ENCODE measurements at regions not wholly inside any gene's neighbourhood (a gene's known extent, or its start where the extent isn't known, plus 50 kb on each side); places are given as distances from the start of the nearest gene placed in this dataset.

DNA sequence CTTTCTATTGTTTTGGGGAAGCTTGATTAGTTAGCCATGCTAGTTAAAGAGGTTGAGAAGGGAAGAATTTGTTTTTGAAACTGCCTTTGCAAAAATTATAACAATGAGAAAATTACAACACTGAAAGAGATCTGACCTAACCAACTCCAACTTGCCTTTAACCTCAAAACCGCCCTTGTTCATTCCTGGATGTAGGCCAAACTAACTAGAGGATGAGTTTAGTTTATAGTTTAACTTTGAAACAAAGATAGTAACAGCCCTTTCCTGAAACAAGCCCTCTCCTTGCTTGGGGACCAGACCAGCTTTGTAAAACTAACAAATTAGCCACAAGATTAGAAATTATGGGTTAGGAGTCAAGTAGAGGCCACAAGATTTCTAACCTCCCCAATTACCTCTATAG lies 713.9 kb downstream of the CPS1 start:
- H3K27ac Mint-ChIP-seq, result no peak overlapping the region
- no peak overlapping the region for H3K4me2 ChIP-seq
- H3K9me3 Mint-ChIP-seq, result peaks cover 2% of the 10 kb centered on the region; the same call in 1 of the 3 replicates
- no peak overlapping the region for H3K27ac ChIP-seq (ENCODE audit: low read depth)
- H2AFZ ChIP-seq, result no peak overlapping the region
- H3K27me3 ChIP-seq (ENCODE audit: insufficient read depth), result no peaks in the 10 kb centered on the region
- no peaks in the 10 kb centered on the region for H3K79me2 ChIP-seq (replicated peaks; ENCODE audit: insufficient read depth)
- no peak overlapping the region for H3K4me3 Mint-ChIP-seq
- no peaks in the 10 kb centered on the region for H4K20me1 ChIP-seq (replicated peaks; ENCODE audit: insufficient read depth)
- peaks cover 2% of the 10 kb centered on the region for H3K27me3 Mint-ChIP-seq (ENCODE audit: insufficient read depth, low read depth, poor library complexity)
- no peak overlapping the region for H3K4me3 ChIP-seq
- peaks cover 9% of the 10 kb centered on the region for H3K4me1 Mint-ChIP-seq
- ATAC-seq, result no peak
- H3K9me2 ChIP-seq (ENCODE audit: insufficient read depth), result 0 out of 2 replicates have a peak, but pooled peaks cover 11% of the 10 kb centered on the region
- H3K36me3 Mint-ChIP-seq (ENCODE audit: low read depth), result no peaks in the 10 kb centered on the region
- H3K36me3 ChIP-seq (ENCODE audit: insufficient read depth), result no peaks in the 10 kb centered on the region; the same call in 1 of the 2 replicates
- H3F3A ChIP-seq (replicated peaks; ENCODE audit: low read depth), result no peaks in the 10 kb centered on the region
- no peak for TF ChIP-seq NANOG (IDR thresholded peaks at IDR 0.05; ENCODE audit: borderline replicate concordance)
- TF ChIP-seq, protein P1, sequence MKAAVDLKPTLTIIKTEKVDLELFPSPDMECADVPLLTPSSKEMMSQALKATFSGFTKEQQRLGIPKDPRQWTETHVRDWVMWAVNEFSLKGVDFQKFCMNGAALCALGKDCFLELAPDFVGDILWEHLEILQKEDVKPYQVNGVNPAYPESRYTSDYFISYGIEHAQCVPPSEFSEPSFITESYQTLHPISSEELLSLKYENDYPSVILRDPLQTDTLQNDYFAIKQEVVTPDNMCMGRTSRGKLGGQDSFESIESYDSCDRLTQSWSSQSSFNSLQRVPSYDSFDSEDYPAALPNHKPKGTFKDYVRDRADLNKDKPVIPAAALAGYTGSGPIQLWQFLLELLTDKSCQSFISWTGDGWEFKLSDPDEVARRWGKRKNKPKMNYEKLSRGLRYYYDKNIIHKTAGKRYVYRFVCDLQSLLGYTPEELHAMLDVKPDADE (IDR thresholded peaks at IDR 0.05), result no peak
- TF ChIP-seq POLR2AphosphoS5 (IDR thresholded peaks at IDR 0.05; ENCODE audit: low read depth), result no peak
- TF ChIP-seq REST (IDR thresholded peaks at IDR 0.05; ENCODE audit: unreplicated experiment), result no peak
- no peak for TF ChIP-seq EZH2 (IDR thresholded peaks at IDR 0.05; ENCODE audit: low read depth, unreplicated experiment)
- TF ChIP-seq JUNB (IDR thresholded peaks at IDR 0.05; ENCODE audit: unreplicated experiment), result no peak
- no peak for TF ChIP-seq ZNF331 (CRISPR knock-in tag; IDR thresholded peaks at IDR 0.05; ENCODE audit: low read depth)
- TF ChIP-seq STAT1 (IDR thresholded peaks at IDR 0.05; ENCODE audit: unreplicated experiment), result no peak
- TF ChIP-seq ZNF114 (CRISPR knock-in tag; IDR thresholded peaks at IDR 0.05), result no peak
- no peak for TF ChIP-seq CREB1 (CRISPR knock-in tag; IDR thresholded peaks at IDR 0.05; ENCODE audit: low read depth)
- TF ChIP-seq CTCF (conservative IDR thresholded peaks at IDR 0.05; ENCODE audit: low read depth in 2 of 2), result no peak
- TF ChIP-seq, protein P2, sequence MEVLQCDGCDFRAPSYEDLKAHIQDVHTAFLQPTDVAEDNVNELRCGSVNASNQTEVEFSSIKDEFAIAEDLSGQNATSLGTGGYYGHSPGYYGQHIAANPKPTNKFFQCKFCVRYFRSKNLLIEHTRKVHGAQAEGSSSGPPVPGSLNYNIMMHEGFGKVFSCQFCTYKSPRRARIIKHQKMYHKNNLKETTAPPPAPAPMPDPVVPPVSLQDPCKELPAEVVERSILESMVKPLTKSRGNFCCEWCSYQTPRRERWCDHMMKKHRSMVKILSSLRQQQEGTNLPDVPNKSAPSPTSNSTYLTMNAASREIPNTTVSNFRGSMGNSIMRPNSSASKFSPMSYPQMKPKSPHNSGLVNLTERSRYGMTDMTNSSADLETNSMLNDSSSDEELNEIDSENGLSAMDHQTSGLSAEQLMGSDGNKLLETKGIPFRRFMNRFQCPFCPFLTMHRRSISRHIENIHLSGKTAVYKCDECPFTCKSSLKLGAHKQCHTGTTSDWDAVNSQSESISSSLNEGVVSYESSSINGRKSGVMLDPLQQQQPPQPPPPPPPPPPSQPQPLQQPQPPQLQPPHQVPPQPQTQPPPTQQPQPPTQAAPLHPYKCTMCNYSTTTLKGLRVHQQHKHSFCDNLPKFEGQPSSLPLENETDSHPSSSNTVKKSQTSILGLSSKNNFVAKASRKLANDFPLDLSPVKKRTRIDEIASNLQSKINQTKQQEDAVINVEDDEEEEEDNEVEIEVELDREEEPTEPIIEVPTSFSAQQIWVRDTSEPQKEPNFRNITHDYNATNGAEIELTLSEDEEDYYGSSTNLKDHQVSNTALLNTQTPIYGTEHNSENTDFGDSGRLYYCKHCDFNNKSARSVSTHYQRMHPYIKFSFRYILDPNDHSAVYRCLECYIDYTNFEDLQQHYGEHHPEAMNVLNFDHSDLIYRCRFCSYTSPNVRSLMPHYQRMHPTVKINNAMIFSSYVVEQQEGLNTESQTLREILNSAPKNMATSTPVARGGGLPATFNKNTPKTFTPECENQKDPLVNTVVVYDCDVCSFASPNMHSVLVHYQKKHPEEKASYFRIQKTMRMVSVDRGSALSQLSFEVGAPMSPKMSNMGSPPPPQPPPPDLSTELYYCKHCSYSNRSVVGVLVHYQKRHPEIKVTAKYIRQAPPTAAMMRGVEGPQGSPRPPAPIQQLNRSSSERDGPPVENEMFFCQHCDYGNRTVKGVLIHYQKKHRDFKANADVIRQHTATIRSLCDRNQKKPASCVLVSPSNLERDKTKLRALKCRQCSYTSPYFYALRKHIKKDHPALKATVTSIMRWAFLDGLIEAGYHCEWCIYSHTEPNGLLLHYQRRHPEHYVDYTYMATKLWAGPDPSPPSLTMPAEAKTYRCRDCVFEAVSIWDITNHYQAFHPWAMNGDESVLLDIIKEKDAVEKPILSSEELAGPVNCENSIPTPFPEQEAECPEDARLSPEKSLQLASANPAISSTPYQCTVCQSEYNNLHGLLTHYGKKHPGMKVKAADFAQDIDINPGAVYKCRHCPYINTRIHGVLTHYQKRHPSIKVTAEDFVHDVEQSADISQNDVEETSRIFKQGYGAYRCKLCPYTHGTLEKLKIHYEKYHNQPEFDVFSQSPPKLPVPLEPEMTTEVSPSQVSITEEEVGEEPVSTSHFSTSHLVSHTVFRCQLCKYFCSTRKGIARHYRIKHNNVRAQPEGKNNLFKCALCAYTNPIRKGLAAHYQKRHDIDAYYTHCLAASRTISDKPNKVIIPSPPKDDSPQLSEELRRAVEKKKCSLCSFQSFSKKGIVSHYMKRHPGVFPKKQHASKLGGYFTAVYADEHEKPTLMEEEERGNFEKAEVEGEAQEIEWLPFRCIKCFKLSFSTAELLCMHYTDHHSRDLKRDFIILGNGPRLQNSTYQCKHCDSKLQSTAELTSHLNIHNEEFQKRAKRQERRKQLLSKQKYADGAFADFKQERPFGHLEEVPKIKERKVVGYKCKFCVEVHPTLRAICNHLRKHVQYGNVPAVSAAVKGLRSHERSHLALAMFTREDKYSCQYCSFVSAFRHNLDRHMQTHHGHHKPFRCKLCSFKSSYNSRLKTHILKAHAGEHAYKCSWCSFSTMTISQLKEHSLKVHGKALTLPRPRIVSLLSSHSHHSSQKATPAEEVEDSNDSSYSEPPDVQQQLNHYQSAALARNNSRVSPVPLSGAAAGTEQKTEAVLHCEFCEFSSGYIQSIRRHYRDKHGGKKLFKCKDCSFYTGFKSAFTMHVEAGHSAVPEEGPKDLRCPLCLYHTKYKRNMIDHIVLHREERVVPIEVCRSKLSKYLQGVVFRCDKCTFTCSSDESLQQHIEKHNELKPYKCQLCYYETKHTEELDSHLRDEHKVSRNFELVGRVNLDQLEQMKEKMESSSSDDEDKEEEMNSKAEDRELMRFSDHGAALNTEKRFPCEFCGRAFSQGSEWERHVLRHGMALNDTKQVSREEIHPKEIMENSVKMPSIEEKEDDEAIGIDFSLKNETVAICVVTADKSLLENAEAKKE (CRISPR knock-in tag; IDR thresholded peaks at IDR 0.05), result no peak
- TF ChIP-seq EZH2phosphoT487 (IDR thresholded peaks at IDR 0.05; ENCODE audit: unreplicated experiment), result no peak
- no peak for DNase-seq (ENCODE audit: low spot score)
- H3K4me1 ChIP-seq (ENCODE audit: insufficient read depth), result no peaks in the 10 kb centered on the region

Measured in GM23338 (cell line).